ENCODE measurements at regions not wholly inside any gene's neighbourhood (a gene's known extent, or its start where the extent isn't known, plus 50 kb on each side); places are given as distances from the start of the nearest gene placed in this dataset.

- no peak for TF ChIP-seq CTCF (IDR thresholded peaks at IDR 0.05)
- TF ChIP-seq POLR2A (IDR thresholded peaks at IDR 0.05): no peak
Measured at GRCh38 chr5:87784879-87785495, 372.3 kb upstream of the CCNH start.

Data from body of pancreas (tissue), 4 donors.